Liver (tissue), 3 donors: ENCODE measurements at regions not wholly inside any gene's neighbourhood (a gene's known extent, or its start where the extent isn't known, plus 50 kb on each side); places are given as distances from the start of the nearest gene placed in this dataset.

Experiments used
- ATF3 ChIP-seq: IDR thresholded peaks from 2 replicates; pipeline ENCODE4 v1.6.1; 2016; ENCODE audit warnings: antibody characterized with exemption
- CTCF ChIP-seq: fragments of 150-350 bp; IDR thresholded peaks from 2 replicates; pipeline ENCODE4 v1.5.1; 2017; ENCODE audit warnings: improper control_type of control experiment, low read depth, low read length; ENCODE audit not compliant: missing input control
- EGR1 ChIP-seq, 2 donors: IDR thresholded peaks; 2 replicates each; pipeline ENCODE4 v1.6.1; 2016 to 2018; ENCODE audit warnings: antibody characterized with exemption in 2 of 2, low read depth in 2 of 2
- GABPA ChIP-seq, 2 donors: IDR thresholded peaks in 1 of 2; conservative IDR thresholded peaks in 1 of 2; 2 replicates each; pipeline ENCODE4 v1.6.1; 2016; ENCODE audit warnings: antibody characterized with exemption in 2 of 2, mild to moderate bottlenecking in 1 of 2, moderate library complexity in 1 of 2
- HNF4G ChIP-seq: IDR thresholded peaks from 2 replicates; pipeline ENCODE4 v1.6.1; 2016; ENCODE audit warnings: antibody characterized with exemption
- RAD21 ChIP-seq, 2 donors: IDR thresholded peaks; 2 replicates each; pipeline ENCODE4 v1.6.1; 2016; ENCODE audit warnings: antibody characterized with exemption in 2 of 2, mild to moderate bottlenecking in 2 of 2
- REST ChIP-seq: IDR thresholded peaks from 2 replicates; pipeline ENCODE4 v1.6.1; 2016; ENCODE audit warnings: antibody characterized with exemption, mild to moderate bottlenecking
- TAF1 ChIP-seq: conservative IDR thresholded peaks from 2 replicates; pipeline ENCODE4 v1.6.1; 2016; ENCODE audit warnings: antibody characterized with exemption, mild to moderate bottlenecking
- YY1 ChIP-seq: IDR thresholded peaks from 2 replicates; pipeline ENCODE4 v1.6.1; 2016; ENCODE audit warnings: antibody characterized with exemption, mild to moderate bottlenecking
- ZBTB33 ChIP-seq: IDR thresholded peaks from 2 replicates; pipeline ENCODE4 v1.6.1; 2016; ENCODE audit warnings: antibody characterized with exemption
- donor health status: healthy.
- donor health status: healthy.

GRCh38 chr4:82217986-82218715 is 155.6 kb downstream of the HNRNPD start:
- no peak for TF ChIP-seq YY1
- peak; percentile 14 for TF ChIP-seq CTCF
- no peak for TF ChIP-seq ATF3
- TF ChIP-seq HNF4G: no peak
- TF ChIP-seq EGR1 (IDR thresholded peaks at IDR 0.05; ENCODE audit: low read depth in 2 of 2): no peak
- TF ChIP-seq TAF1: no peak
- no peak for TF ChIP-seq REST
- peak in 1 of 2 donors; percentile 45 for TF ChIP-seq RAD21 (IDR thresholded peaks at IDR 0.05)
- no peak for TF ChIP-seq ZBTB33
- TF ChIP-seq GABPA (IDR thresholded peaks at IDR 0.05 in 1 of 2, conservative IDR thresholded peaks at IDR 0.05 in 1 of 2): no peak
